C4-2B (cell line): ENCODE measurements at regions not wholly inside any gene's neighbourhood (a gene's known extent, or its start where the extent isn't known, plus 50 kb on each side); places are given as distances from the start of the nearest gene placed in this dataset.

Source experiments
- ZFX ChIP-seq: fragments of 450-650 bp; IDR thresholded peaks from 2 replicates; pipeline ENCODE4 v1.6.1; 2017
- TF ChIP-seq, protein P1 (sequence below): fragments of 450-650 bp; conservative IDR thresholded peaks from 2 replicates; pipeline ENCODE4 v1.5.1; 2017; ENCODE audit warnings: mild to moderate bottlenecking

DNA sequence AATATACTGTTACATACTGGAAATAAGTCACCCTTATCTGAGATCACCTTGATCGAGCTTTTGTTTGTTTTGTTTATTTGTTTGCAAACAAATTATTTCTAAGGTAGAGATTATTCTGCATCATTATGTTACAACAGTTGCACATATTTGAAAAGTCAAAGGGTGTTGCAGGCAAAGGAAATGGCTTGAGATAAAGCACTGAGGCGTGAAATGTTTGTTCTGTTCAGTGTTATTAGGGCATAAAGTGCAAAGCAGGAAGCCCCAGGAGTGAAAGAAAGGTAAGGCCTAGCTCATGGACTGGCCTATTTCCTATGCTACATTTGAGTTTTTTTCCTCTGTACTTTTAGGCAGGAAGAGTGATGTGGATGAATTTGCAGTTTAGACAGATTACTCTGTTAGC lies 1815.6 kb upstream of the LRRTM1 start:
- TF ChIP-seq, protein P1, sequence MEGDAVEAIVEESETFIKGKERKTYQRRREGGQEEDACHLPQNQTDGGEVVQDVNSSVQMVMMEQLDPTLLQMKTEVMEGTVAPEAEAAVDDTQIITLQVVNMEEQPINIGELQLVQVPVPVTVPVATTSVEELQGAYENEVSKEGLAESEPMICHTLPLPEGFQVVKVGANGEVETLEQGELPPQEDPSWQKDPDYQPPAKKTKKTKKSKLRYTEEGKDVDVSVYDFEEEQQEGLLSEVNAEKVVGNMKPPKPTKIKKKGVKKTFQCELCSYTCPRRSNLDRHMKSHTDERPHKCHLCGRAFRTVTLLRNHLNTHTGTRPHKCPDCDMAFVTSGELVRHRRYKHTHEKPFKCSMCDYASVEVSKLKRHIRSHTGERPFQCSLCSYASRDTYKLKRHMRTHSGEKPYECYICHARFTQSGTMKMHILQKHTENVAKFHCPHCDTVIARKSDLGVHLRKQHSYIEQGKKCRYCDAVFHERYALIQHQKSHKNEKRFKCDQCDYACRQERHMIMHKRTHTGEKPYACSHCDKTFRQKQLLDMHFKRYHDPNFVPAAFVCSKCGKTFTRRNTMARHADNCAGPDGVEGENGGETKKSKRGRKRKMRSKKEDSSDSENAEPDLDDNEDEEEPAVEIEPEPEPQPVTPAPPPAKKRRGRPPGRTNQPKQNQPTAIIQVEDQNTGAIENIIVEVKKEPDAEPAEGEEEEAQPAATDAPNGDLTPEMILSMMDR: no peak
- no peak for TF ChIP-seq ZFX
